COLO668 (cell line): ENCODE measurements at regions not wholly inside any gene's neighbourhood (a gene's known extent, or its start where the extent isn't known, plus 50 kb on each side); places are given as distances from the start of the nearest gene placed in this dataset.
"Not testable (repeated sequence)": the region's sequence is repeated elsewhere in the genome, so short reads cannot be mapped to it uniquely, and the experiment has no call there.

Source experiments
- DNase-seq: peaks from one replicate; lab custom pipeline; 2025; ENCODE audit not compliant: unreplicated experiment; lab: John Stamatoyannopoulos, UW

DNA sequence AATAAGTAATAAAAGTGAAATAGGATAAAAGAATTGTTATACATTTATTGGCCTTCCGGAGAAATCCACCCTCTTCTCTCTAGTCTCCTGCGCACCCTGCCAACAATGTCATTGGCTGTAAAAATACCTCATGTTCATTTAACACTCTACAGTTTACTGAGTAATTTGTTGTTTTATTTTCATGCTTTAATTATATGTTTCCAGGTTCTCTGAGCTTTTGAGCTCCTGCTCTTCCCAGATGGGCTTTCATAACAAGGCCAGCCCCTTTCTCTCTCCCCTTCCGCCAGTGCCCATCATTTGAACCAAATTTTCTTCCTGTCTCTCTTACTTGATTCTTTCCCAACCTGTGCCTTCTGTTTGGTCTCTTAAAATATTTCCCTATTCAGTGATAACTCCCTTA is 144.6 kb upstream of the PRSS1 start:
- no peak for DNase-seq

DNA sequence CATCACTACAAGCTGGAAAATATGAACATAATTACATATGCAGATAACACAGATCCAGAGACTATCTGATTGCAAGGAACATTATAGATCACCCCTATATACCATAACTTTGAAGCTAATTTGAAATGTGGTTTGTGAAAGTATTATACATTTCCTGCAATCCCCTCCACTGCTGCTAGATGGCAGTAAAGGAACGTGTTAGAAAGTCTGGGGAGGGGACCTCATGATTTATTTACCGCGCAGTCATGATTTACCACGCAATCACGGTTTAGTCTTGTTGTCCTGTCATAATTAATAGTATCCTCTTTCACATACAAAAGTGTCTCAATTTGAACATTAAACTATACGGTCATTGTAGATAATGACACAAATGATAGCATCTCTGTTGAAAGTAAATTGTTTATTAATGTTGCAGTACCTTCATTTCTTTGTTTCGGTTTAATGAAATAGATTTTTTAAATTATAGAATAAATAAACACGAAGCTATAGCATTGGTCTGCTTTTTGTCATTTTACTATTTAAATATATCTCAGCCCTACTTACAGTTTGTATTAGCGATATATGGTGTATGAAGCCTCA is 145.3 kb upstream of the PRSS1 start:
- peak; percentile 45 for DNase-seq

- DNase-seq: no peak
Observed at GRCh38 chr7:142602756-142603155, 146.5 kb upstream of the PRSS1 start.

DNA sequence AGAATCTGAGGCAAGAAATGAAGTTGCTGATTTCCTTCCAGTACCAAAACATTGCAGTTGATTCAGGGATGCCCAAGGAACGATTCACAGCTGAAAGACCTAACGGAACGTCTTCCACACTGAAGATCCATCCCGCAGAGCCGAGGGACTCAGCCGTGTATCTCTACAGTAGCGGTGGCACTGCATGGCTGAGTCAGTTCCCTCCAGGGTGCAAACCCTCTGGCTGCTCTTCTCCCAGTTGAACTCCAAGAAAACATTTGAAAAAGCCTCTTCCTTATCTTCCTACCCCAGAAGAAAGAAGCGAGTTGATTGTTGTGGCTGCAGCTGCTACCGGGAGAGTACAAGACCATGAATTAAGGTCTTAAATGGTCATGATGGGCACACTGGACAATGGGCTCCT is 147.1 kb upstream of the PRSS1 start:
- DNase-seq: no peak

DNA sequence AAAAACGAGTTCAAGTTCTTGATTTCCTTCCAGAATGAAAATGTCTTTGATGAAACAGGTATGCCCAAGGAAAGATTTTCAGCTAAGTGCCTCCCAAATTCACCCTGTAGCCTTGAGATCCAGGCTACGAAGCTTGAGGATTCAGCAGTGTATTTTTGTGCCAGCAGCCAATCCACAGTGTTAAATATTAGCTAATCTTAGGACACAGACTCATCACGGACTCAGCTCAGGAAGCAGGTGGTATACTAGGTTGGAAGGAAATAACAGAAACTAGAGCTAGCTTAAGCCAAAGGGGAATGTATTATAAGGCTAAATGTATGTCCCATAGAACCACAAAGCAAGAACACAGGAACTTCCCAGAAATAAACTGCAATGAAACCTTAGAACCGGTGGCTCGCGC is 151.0 kb upstream of the PRSS1 start:
- DNase-seq: no peak

DNA sequence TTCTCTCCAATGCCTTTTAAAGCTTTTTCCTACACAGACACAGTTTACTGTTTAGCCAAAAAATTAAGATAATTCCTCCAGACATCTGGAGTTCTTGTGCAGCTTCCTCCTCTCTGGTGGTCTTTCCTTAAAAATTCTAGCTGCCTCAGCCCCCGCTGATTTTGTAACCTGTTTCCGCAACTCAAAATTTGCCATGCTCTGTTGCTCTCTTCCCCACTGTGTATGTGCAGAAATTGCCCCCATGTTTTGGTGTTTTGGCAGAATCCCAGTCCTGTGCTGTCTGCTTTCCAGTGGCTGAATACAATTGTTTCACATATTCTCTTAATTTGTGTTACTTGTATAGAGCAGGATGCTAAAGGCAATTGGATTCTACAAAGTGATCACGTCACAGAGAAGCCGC is 151.7 kb upstream of the PRSS1 start:
- no peak for DNase-seq

DNA sequence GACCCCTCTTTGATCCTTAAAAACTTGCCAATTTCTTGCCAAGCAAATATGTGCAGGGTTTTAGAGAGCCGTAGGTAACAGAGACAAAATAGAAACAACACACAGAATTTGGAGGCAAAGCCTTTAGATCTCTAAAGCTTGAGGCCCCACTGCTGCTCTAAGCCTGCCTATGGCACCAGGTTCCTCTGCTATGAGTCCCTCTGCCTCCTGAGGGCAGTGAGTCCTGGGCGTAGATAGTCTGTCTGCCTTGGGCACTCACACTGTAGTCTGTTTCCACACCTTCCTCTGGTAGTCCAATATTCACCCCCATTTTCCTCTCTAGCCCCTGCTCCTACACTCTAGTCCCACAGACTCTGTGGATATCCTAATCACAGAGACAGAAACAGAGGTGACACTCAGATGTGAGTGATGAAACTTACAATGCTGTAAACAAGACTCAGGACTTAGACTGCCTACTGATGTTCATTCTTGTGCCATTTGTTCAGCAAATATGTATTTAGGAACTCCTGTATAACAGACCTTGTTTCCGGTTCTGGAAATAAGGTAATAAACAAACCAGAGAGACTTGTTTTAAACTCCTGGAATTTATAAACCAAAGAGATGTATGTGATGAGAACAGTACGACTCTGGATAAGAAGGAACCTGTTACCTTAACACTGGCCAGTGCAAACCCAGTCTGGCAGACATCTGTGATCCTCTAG is 153.3 kb upstream of the PRSS1 start:
- DNase-seq: no peak

DNA sequence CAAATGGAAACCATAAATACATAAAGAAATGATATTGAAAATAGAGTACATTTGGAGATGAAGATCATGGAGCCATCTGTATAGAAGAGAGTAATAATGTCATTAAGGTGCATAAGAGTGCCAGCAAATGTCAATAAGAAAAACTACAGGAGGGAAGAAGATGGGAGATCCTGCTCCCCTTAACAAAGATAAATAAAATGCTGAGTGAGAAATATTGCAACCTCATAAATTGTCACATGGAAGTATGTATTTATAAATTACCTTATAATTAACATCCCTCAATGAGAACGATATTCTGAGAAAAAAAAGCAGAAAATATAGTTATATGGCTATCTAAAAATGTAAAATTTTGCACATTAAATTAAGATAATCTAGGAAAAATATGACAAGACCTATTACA is 155.2 kb upstream of the PRSS1 start:
- no peak for DNase-seq

DNA sequence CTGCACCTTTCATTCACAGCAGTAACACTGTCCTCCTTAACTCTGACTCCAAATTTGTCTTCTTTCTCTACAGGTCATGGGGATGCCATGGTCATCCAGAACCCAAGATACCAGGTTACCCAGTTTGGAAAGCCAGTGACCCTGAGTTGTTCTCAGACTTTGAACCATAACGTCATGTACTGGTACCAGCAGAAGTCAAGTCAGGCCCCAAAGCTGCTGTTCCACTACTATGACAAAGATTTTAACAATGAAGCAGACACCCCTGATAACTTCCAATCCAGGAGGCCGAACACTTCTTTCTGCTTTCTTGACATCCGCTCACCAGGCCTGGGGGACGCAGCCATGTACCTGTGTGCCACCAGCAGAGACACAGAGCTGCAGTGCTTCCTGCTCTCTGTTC is 156.2 kb upstream of the PRSS1 start:
- DNase-seq: no peak

GRCh38 chr7:142592664-142593063 is 156.6 kb upstream of the PRSS1 start:
- DNase-seq: no peak

DNA sequence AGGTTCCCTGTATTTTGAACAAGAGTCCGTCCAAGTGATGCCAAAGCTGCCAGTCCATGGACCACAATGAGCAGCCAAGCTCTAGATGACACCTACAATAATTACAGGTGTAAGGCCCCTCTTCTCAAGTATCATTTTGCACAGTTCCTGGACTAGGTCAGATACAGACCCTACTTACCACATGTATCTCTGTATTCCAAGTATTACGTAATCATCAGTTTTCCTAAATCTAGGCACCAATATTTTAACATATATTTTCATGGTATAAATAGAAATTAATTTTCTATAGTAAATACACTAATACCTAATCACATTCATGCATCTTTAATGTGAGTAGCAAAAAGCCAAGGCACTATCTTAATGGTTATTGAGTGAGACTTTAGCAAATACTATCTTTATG is 157.0 kb upstream of the PRSS1 start:
- no peak for DNase-seq

- no peak for DNase-seq
Observed at GRCh38 chr7:142590830-142591457, 158.3 kb upstream of the PRSS1 start.

DNA sequence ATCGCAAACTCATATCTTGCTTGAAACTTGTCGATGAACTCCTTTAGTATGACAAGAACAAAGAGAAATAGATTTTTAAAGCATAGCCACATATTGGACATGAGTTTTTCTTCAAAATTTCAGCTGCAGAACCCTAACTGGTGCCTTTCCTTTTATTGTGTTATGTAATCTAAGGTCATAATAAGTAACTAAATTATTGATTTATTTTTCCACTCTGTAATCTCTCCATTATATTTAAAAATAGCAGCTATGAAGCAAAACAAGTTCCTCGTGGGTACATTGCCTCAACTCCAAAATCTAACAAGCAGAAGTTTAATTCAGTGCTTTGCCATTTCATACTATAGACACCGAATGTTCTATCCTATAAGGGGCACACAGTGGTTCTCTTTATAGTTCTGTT is 159.2 kb upstream of the PRSS1 start:
- DNase-seq: no peak

GRCh38 chr7:142587578-142588191 is 161.6 kb upstream of the PRSS1 start:
- DNase-seq: no peak

DNA sequence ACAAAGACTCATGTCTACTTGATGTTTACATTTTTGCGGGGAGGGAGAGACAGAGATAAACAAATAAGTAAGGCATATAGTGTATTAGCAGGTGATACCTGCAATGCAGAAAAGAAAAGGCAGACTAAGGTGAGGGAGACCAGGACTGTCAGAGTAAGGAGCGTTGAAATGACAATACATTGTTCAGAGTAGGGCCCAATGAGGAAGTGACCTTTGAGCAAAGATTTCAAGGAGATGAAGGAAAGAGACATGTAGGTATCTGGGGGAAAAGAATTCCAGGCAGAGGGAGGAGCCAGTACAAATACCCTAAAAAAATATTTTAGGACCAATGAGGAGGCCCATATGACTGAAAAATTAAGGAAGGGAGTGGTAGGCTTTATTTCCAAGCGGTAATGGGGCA is 162.7 kb upstream of the PRSS1 start:
- no peak for DNase-seq

DNA sequence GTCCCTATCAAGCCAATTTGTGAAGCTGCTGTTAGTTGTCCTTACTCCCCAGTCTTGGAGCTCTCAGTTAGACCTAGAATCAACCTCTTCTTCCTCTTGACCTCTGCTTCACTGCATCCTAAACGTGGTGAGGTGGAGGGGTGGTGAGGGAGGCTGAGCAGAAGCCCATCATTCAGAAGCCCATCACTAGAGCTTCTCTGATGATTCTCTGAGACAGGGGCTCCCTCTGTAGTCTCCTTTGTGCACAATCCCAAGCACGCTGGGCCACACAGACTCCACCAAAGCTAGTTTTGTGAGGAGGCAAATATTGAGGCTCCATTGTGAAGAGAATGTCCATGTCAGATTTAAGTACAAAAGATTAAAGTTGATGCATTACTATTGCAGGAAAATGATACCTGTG is 163.8 kb upstream of the PRSS1 start:
- DNase-seq: no peak

DNA sequence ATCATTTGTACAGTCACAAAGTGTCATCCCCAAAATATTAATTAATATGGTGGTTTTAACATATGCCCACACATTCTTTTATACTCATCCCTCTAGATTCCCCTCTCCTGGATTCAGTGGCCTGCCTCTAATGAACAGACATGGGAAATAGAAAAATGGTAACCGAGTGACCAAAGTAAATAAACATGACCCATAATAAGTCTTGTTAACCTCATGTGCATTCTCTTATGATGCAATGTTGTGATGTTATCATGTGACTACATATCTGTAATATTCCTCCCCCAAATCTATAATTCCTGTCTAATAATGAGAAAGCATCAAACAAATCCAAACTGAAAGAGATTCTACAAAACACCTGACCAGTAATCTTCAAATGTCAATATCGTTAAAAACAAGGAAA is 164.5 kb upstream of the PRSS1 start:
- no peak for DNase-seq

- DNase-seq: no peak
Observed at GRCh38 chr7:142583446-142583845, 165.8 kb upstream of the PRSS1 start.

DNA sequence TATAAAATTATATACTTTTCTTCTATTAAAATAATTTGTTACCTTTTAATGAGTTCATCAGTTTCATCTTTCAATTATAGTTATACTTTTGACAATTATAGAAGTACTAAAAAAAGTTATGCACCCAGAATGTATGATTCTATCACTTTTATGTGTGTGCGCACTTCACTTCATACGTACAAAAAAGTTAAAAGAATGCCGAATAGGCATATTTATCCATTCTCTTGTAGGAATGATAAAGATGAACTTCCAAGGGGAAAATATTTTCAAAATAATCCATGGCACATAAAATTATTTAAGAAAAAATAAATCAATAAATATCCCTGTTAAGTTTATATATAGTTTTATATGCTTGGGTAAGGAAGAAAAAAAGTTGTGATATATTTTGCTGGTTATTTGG is 166.9 kb upstream of the PRSS1 start:
- DNase-seq: no peak

DNA sequence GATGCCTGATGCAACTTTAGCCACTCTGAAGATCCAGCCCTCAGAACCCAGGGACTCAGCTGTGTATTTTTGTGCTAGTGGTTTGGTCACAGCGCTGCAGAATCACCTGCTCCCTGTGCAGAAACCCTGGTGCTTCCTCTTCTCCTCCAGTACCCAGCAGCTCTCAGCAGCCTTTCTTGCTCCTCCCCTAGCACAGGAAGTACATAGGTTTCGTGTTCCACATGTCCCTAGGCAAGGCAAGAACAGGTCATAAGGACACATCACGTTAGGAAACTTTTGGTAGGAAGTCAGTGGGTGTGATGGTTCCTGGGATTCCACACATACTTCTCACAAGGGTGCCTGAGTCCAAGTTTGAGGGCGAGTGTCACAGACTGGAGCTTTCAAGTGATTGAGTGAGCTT is 167.9 kb upstream of the PRSS1 start:
- DNase-seq: no peak

GRCh38 chr7:142579946-142580345 is 169.3 kb upstream of the PRSS1 start:
- no peak for DNase-seq

- not testable (repeated sequence) for DNase-seq
Observed at GRCh38 chr7:142575351-142575750, 173.9 kb upstream of the PRSS1 start.
